CD4-positive, alpha-beta T cell (primary cell): ENCODE measurements at regions not wholly inside any gene's neighbourhood (a gene's known extent, or its start where the extent isn't known, plus 50 kb on each side); places are given as distances from the start of the nearest gene placed in this dataset.

ENCODE experiments used
- ATAC-seq: fragments of 200-7000 bp; cut with Tn5 transposase; one replicate; pipeline ENCODE4 v1.10.0; 2022; ENCODE audit warnings: mild to moderate bottlenecking; ENCODE audit not compliant: poor library complexity
- CTCF ChIA-PET: fragments of 350-600 bp; sonication (Branson Sonifier 250); formaldehyde crosslinking; loops from one replicate; lab custom pipeline; 2021; ENCODE audit warnings: antibody characterized with exemption, inconsistent platforms; lab: Charles Lee
- POLR2A ChIA-PET: fragments of 350-600 bp; sonication (Branson Sonifier 250); formaldehyde crosslinking; loops from one replicate; lab custom pipeline; 2021; ENCODE audit warnings: antibody characterized with exemption, inconsistent platforms; lab: Charles Lee
- DNase-seq, 14 experiments: peaks; one replicate each; pipeline ENCODE4 v3.0.0-alpha.2; 2013 to 2020; ENCODE audit warnings: mixed read lengths in 2 of 14
- H3K27ac ChIP-seq, 2 donors: one replicate each; pipeline versions ENCODE4 v1.5.1 to v1.7.0; 2013; ENCODE audit warnings: low read length in 2 of 2, low read depth in 1 of 2, mild to moderate bottlenecking in 1 of 2
- H3K27me3 ChIP-seq, 2 experiments: 1 replicate in 1 of 2; 2 replicates in 1 of 2; pipeline versions ENCODE4 v1.6.1 to v1.7.0; 2013; ENCODE audit warnings: low read length in 2 of 2, control low read depth in 1 of 2, mild to moderate bottlenecking in 1 of 2, moderate library complexity in 1 of 2; ENCODE audit not compliant: insufficient read depth in 2 of 2, control insufficient read depth in 1 of 2
- H3K36me3 ChIP-seq: one replicate; pipeline ENCODE4 v1.6.1; 2013; ENCODE audit warnings: low read length, control low read depth; ENCODE audit not compliant: insufficient read depth
- H3K4me1 ChIP-seq: one replicate; pipeline ENCODE4 v1.6.1; 2013; ENCODE audit warnings: low read length, control low read depth; ENCODE audit not compliant: insufficient read depth
- H3K4me3 ChIP-seq: one replicate; pipeline ENCODE4 v1.5.1; 2013; ENCODE audit warnings: mild to moderate bottlenecking, low read length, moderate library complexity
- H3K9me3 ChIP-seq, 2 experiments: 1 replicate in 1 of 2; 2 replicates in 1 of 2; pipeline versions ENCODE4 v1.6.1 to v1.7.0; 2013; ENCODE audit warnings: low read length in 2 of 2, mild to moderate bottlenecking in 2 of 2, control low read depth in 1 of 2, moderate library complexity in 1 of 2; ENCODE audit not compliant: control insufficient read depth in 1 of 2, insufficient read depth in 1 of 2
- H3K27ac Mint-ChIP-seq: one replicate; pipeline ENCODE4 v1.8.0; 2020; ENCODE audit warnings: mixed read lengths
- H3K27me3 Mint-ChIP-seq: one replicate; pipeline ENCODE4 v1.8.0; 2021; ENCODE audit warnings: mixed read lengths
- H3K36me3 Mint-ChIP-seq: one replicate; pipeline ENCODE4 v1.8.0; 2021; ENCODE audit warnings: low read depth, mixed read lengths
- H3K4me1 Mint-ChIP-seq: one replicate; pipeline ENCODE4 v1.8.0; 2021; ENCODE audit warnings: low read depth, mixed read lengths
- H3K4me3 Mint-ChIP-seq: one replicate; pipeline ENCODE4 v1.8.0; 2020; ENCODE audit warnings: mild to moderate bottlenecking, mixed read lengths
- H3K9me3 Mint-ChIP-seq: one replicate; pipeline ENCODE4 v1.8.0; 2020; ENCODE audit warnings: mixed read lengths
- CTCF ChIP-seq: fragments of 200-600 bp; IDR thresholded peaks from one replicate; pipeline ENCODE4 v1.8.0; 2022; ENCODE audit warnings: antibody characterized with exemption, mild to moderate bottlenecking
- intact Hi-C, 2 experiments: fragments of 100-400 bp; cut with DNase I in 1 of 2; cut with micrococcal nuclease in 1 of 2; formaldehyde crosslinking; loops; one replicate each; pipeline versions ENCODE4 v1.15.1 to v1.9.0; 2023 to 2025; cut with DNase I, micrococcal nuclease

- intact Hi-C loops: no loop called here
- H3K27me3 Mint-ChIP-seq: no peaks in the 10 kb centered on the region
- Histone ChIP-seq H3K27ac (no peak overlapping the region), H3K9me3 (no peaks in the 10 kb centered on the region), H3K36me3 (no peaks in the 10 kb centered on the region), H3K27me3 (no peaks in the 10 kb centered on the region), H3K4me1 (no peaks in the 10 kb centered on the region), H3K4me3 (no peak overlapping the region)
- CTCF ChIA-PET: no interaction called here
- no peak for ATAC-seq
- no peak overlapping the region for H3K4me3 Mint-ChIP-seq
- H3K27ac Mint-ChIP-seq: no peak overlapping the region
- no peak for DNase-seq
- POLR2A ChIA-PET: no interaction called here
- H3K36me3 Mint-ChIP-seq: no peaks in the 10 kb centered on the region
- TF ChIP-seq CTCF: no peak
- H3K4me1 Mint-ChIP-seq: no peaks in the 10 kb centered on the region
- peaks cover 2% of the 10 kb centered on the region for H3K9me3 Mint-ChIP-seq
These were observed 240.2 kb upstream of the RMST start for GRCh38 chr12:97222391-97222790.

- no peaks in the 10 kb centered on the region for H3K4me1 Mint-ChIP-seq
- intact Hi-C loops: no loop called here
- H3K4me3 Mint-ChIP-seq: no peak overlapping the region
- CTCF ChIA-PET: no interaction called here
- H3K9me3 Mint-ChIP-seq: peaks cover 2% of the 10 kb centered on the region
- H3K4me1 ChIP-seq: no peaks in the 10 kb centered on the region
- H3K36me3 ChIP-seq: no peaks in the 10 kb centered on the region
- POLR2A ChIA-PET: no interaction called here
- no peak overlapping the region for H3K4me3 ChIP-seq
- H3K9me3 ChIP-seq: no peaks in the 10 kb centered on the region
- H3K27ac Mint-ChIP-seq: no peak overlapping the region
- ATAC-seq (no peak), DNase-seq (no peak)
- no peak for TF ChIP-seq CTCF
- H3K36me3 Mint-ChIP-seq: no peaks in the 10 kb centered on the region
- H3K27ac ChIP-seq: no peak overlapping the region
- H3K27me3 ChIP-seq: no peaks in the 10 kb centered on the region
- H3K27me3 Mint-ChIP-seq: no peaks in the 10 kb centered on the region
These were observed 239.2 kb upstream of the RMST start for GRCh38 chr12:97223419-97223818.

- ATAC-seq: no peak
- Histone ChIP-seq H3K4me3 (no peak overlapping the region), H3K36me3 (no peaks in the 10 kb centered on the region), H3K27me3 (no peaks in the 10 kb centered on the region), H3K4me1 (no peaks in the 10 kb centered on the region), H3K9me3 (no peaks in the 10 kb centered on the region), H3K27ac (no peak overlapping the region)
- Mint-ChIP-seq H3K9me3 (peaks cover 2% of the 10 kb centered on the region), H3K4me1 (no peaks in the 10 kb centered on the region), H3K27ac (no peak overlapping the region), H3K36me3 (no peaks in the 10 kb centered on the region), H3K27me3 (no peaks in the 10 kb centered on the region), H3K4me3 (no peak overlapping the region)
- ChIA-PET POLR2A (no interaction called here), CTCF (no interaction called here)
- TF ChIP-seq CTCF: no peak
- intact Hi-C loops: no loop called here
- DNase-seq: no peak
These were observed 233.6 kb upstream of the RMST start for GRCh38 chr12:97229004-97229403.
